ENCODE measurements at regions not wholly inside any gene's neighbourhood (a gene's known extent, or its start where the extent isn't known, plus 50 kb on each side); places are given as distances from the start of the nearest gene placed in this dataset.

GRCh38 chr6:26290941-26291340, 74.1 kb upstream of the BTN3A2 start:
- no peak for DNase-seq (ENCODE audit: low read depth)

GRCh38 chr6:26292709-26293108, 72.3 kb upstream of the BTN3A2 start:
- no peak for DNase-seq (ENCODE audit: low read depth)

GRCh38 chr6:26294302-26294701, 70.7 kb upstream of the BTN3A2 start:
- no peak for DNase-seq (ENCODE audit: low read depth)

- no peak for DNase-seq (ENCODE audit: low read depth)
These were observed 69.1 kb upstream of the BTN3A2 start for GRCh38 chr6:26295691-26296555.

- no peak for DNase-seq (ENCODE audit: low read depth)
These were observed 68.5 kb upstream of the BTN3A2 start for GRCh38 chr6:26296556-26296856.

- no peak for DNase-seq (ENCODE audit: low read depth)
These were observed 67.9 kb upstream of the BTN3A2 start for GRCh38 chr6:26296857-26297648.

- no peak for DNase-seq (ENCODE audit: low read depth)
These were observed 65.5 kb upstream of the BTN3A2 start for GRCh38 chr6:26299286-26300042.

GRCh38 chr6:26300043-26300331, 65.0 kb upstream of the BTN3A2 start:
- DNase-seq (ENCODE audit: low read depth), result no peak

- no peak for DNase-seq (ENCODE audit: low read depth)
These were observed 64.6 kb upstream of the BTN3A2 start for GRCh38 chr6:26300359-26300758.

GRCh38 chr6:26300828-26301227, 64.2 kb upstream of the BTN3A2 start:
- no peak for DNase-seq (ENCODE audit: low read depth)

- DNase-seq (ENCODE audit: low read depth), result no peak
These were observed 63.4 kb upstream of the BTN3A2 start for GRCh38 chr6:26301638-26302037.

GRCh38 chr6:26302941-26303559, 61.9 kb upstream of the BTN3A2 start:
- DNase-seq (ENCODE audit: low read depth), result no peak

- no peak for DNase-seq (ENCODE audit: low read depth)
These were observed 60.7 kb upstream of the BTN3A2 start for GRCh38 chr6:26304213-26304796.

- DNase-seq (ENCODE audit: low read depth), result no peak
These were observed 60.0 kb upstream of the BTN3A2 start for GRCh38 chr6:26304797-26305640.

GRCh38 chr6:26305641-26305969, 59.4 kb upstream of the BTN3A2 start:
- no peak for DNase-seq (ENCODE audit: low read depth)

- no peak for DNase-seq (ENCODE audit: low read depth)
These were observed 58.8 kb upstream of the BTN3A2 start for GRCh38 chr6:26306232-26306631.

- DNase-seq (ENCODE audit: low read depth), result no peak
These were observed 57.1 kb upstream of the BTN3A2 start for GRCh38 chr6:26307850-26308249.

GRCh38 chr6:26309731-26310142, 55.3 kb upstream of the BTN3A2 start:
- DNase-seq (ENCODE audit: low read depth), result no peak

- no peak for DNase-seq (ENCODE audit: low read depth)
These were observed 54.0 kb upstream of the BTN3A2 start for GRCh38 chr6:26311012-26311384.

GRCh38 chr6:26311385-26312095, 53.5 kb upstream of the BTN3A2 start:
- DNase-seq (ENCODE audit: low read depth), result no peak

GRCh38 chr6:26312096-26312463, 52.9 kb upstream of the BTN3A2 start:
- DNase-seq (ENCODE audit: low read depth), result no peak

All from activated gamma-delta T cell treated with anti-CD3 and anti-CD28 coated beads, Interleukin-2, amount 50 U/mL, for 16 hours (primary cell).